Neuron (in vitro differentiated cells): ENCODE measurements at regions not wholly inside any gene's neighbourhood (a gene's known extent, or its start where the extent isn't known, plus 50 kb on each side); places are given as distances from the start of the nearest gene placed in this dataset.
A peak's percentile ranks its signal among the peaks of the same experiment; 100 is the strongest.

ENCODE experiments used
- H2AFZ ChIP-seq: one replicate; pipeline ENCODE4 v1.6.1; 2013; ENCODE audit warnings: low read depth, mild to moderate bottlenecking, inconsistent platforms, low read length, moderate library complexity
- H3K27me3 ChIP-seq: one replicate; pipeline ENCODE4 v1.6.1; 2013; ENCODE audit warnings: low read length; ENCODE audit not compliant: insufficient read depth
- H3K36me3 ChIP-seq: one replicate; pipeline ENCODE4 v1.6.1; 2013; ENCODE audit warnings: low read length; ENCODE audit not compliant: insufficient read depth
- H3K4me1 ChIP-seq: one replicate; pipeline ENCODE4 v1.6.1; 2013; ENCODE audit warnings: low read length; ENCODE audit not compliant: insufficient read depth
- H3K4me3 ChIP-seq: 2 replicates; pipeline ENCODE4 v1.5.1; 2013; ENCODE audit warnings: mild to moderate bottlenecking, low read length, moderate library complexity
- H3K9me3 ChIP-seq: one replicate; pipeline ENCODE4 v1.6.1; 2013; ENCODE audit warnings: low read length

- Histone ChIP-seq H3K4me3 (no peak overlapping the region), H3K4me1 (peaks cover 44% of the 10 kb centered on the region), H3K9me3 (no peaks in the 10 kb centered on the region)
Measured at GRCh38 chr10:83607959-83608745, 531.2 kb upstream of the GHITM start.

GRCh38 chr10:83612050-83612449, 527.3 kb upstream of the GHITM start:
- H3K4me1 ChIP-seq, result peaks cover 42% of the 10 kb centered on the region
- H3K36me3 ChIP-seq, result no peaks in the 10 kb centered on the region
- peak overlapping the region; percentile 5 for H2AFZ ChIP-seq
- no peak overlapping the region for H3K4me3 ChIP-seq
- H3K27me3 ChIP-seq, result no peaks in the 10 kb centered on the region
- H3K9me3 ChIP-seq, result no peaks in the 10 kb centered on the region

More at GRCh38 chr10:83607959-83608745, 531.2 kb upstream of the GHITM start:
- H3K27me3 ChIP-seq, result no peaks in the 10 kb centered on the region
- no peaks in the 10 kb centered on the region for H3K36me3 ChIP-seq
- H2AFZ ChIP-seq, result no peak overlapping the region

DNA sequence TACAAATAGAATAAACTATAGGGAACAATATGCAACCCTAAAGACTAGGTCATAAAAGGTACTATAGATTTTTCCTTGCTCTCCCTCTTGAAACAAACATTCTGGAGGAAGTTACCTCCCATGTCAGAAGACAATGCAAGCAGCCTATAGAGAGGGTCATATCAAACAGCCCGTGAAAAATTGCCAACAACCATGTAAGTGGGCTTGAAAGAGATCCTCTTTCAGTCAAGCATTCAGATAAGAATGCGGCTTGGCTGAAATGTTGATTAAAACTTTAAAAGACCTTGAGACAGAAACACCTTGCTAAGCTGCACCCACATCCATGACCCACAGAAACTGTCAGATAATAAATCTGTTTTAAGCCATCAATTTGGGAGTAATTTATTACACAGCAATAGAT, 526.6 kb upstream of the GHITM start:
- Histone ChIP-seq H2AFZ (no peak overlapping the region), H3K9me3 (no peaks in the 10 kb centered on the region), H3K27me3 (no peaks in the 10 kb centered on the region), H3K36me3 (no peaks in the 10 kb centered on the region), H3K4me1 (peaks cover 42% of the 10 kb centered on the region), H3K4me3 (no peak overlapping the region)

- Histone ChIP-seq H3K9me3 (no peaks in the 10 kb centered on the region), H3K4me1 (peaks cover 24% of the 10 kb centered on the region), H3K36me3 (no peaks in the 10 kb centered on the region), H3K4me3 (no peak overlapping the region), H2AFZ (no peak overlapping the region), H3K27me3 (no peaks in the 10 kb centered on the region)
Measured at GRCh38 chr10:83617172-83617571, 522.1 kb upstream of the GHITM start.

- Histone ChIP-seq H3K4me1 (peaks cover 16% of the 10 kb centered on the region), H3K36me3 (no peaks in the 10 kb centered on the region), H3K4me3 (no peak overlapping the region), H2AFZ (peak overlapping the region; percentile 63), H3K27me3 (no peaks in the 10 kb centered on the region), H3K9me3 (no peaks in the 10 kb centered on the region)
Measured at GRCh38 chr10:83617692-83618545, 521.4 kb upstream of the GHITM start.

- no peaks in the 10 kb centered on the region for H3K4me1 ChIP-seq
- H3K4me3 ChIP-seq, result no peak overlapping the region
- H2AFZ ChIP-seq, result no peak overlapping the region
- H3K27me3 ChIP-seq, result no peaks in the 10 kb centered on the region
- H3K36me3 ChIP-seq, result no peaks in the 10 kb centered on the region
- H3K9me3 ChIP-seq, result no peaks in the 10 kb centered on the region
Measured at GRCh38 chr10:83625831-83626360, 513.4 kb upstream of the GHITM start.

DNA sequence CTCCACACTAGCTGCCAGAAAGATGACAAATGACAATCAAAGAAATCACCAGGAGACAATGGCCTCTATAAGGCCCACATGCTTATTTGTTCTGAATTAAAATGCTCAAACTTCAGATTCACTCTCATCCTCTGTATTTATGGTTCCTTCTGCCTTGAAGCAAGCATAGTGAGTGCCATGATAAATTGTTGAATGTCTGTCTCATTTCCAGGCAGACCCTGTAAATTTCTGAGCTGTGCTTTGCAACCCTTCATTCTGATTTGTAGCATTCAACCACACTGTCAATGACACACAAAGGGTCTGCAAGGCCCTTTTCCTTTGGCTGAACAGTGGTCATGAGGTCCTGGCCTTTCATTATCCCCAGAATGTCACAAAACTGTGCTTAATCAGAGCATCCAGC, 506.6 kb upstream of the GHITM start:
- Histone ChIP-seq H2AFZ (no peak overlapping the region), H3K4me3 (no peak overlapping the region), H3K36me3 (no peaks in the 10 kb centered on the region), H3K27me3 (no peaks in the 10 kb centered on the region), H3K4me1 (peaks cover 20% of the 10 kb centered on the region), H3K9me3 (no peaks in the 10 kb centered on the region)

GRCh38 chr10:83633547-83633946, 505.8 kb upstream of the GHITM start:
- Histone ChIP-seq H3K4me1 (peaks cover 20% of the 10 kb centered on the region), H3K9me3 (no peaks in the 10 kb centered on the region), H3K4me3 (no peak overlapping the region), H3K36me3 (no peaks in the 10 kb centered on the region), H3K27me3 (no peaks in the 10 kb centered on the region), H2AFZ (no peak overlapping the region)

DNA sequence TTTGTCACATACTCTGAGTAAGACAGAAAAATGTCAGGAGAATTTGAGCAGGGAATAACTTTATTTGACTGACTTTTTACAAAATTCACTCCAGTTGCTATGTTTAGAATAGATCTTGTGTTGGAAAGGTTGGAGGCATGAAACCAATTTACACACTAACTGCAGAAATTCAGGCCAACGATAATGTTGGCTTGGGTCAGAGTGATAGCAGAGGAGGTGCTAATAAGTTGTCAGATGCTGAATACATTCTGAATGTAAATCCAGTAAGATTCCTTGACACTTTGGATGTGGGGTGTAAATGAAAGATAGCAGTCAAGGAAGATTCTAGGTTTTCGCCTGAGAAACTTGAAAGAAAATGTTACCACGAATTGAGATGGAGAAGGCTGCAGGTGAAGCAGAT, 502.5 kb upstream of the GHITM start:
- Histone ChIP-seq H2AFZ (no peak overlapping the region), H3K9me3 (no peaks in the 10 kb centered on the region), H3K27me3 (no peaks in the 10 kb centered on the region), H3K4me1 (peaks cover 17% of the 10 kb centered on the region), H3K36me3 (no peaks in the 10 kb centered on the region), H3K4me3 (no peak overlapping the region)

DNA sequence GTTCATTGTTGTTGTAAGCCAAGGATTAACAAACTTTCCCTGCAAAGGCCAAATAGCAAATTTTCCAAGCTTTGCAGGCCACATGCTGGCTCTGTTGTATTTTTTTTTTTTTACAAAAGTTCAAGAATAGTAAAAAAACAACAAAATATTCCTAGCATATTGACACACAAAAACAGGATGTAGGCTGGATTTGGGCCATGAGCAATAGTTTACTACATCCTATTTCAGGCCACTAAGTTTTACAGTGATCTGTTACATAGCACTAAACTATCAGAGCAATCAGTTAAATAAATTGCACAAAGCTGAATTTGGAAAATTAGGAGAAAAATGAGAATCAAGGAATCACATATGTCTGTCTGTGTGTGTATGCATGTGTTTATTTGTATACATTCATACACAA, 491.8 kb upstream of the GHITM start:
- H3K27me3 ChIP-seq, result no peaks in the 10 kb centered on the region
- no peak overlapping the region for H3K4me3 ChIP-seq
- H2AFZ ChIP-seq, result no peak overlapping the region
- no peaks in the 10 kb centered on the region for H3K36me3 ChIP-seq
- no peaks in the 10 kb centered on the region for H3K4me1 ChIP-seq
- H3K9me3 ChIP-seq, result no peaks in the 10 kb centered on the region

DNA sequence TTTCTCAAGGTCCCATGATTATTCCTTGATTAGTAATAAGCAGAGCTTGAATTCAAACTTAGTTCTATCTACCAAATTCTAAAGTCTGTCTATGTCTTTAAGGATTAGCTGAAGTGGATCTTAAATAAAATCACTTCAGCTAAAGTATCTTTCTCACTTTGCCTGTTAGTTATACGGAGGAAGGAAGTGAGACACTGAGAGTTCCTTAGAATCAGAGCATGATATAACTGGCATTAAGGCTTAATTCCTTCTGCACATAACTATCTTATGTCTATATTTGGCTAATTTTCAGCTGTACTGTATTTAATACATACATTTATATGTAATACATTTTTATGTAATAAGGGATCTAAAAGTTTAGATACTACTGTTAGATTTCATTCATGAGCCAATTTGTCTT, 491.1 kb upstream of the GHITM start:
- Histone ChIP-seq H3K27me3 (no peaks in the 10 kb centered on the region), H3K36me3 (no peaks in the 10 kb centered on the region), H3K4me1 (no peaks in the 10 kb centered on the region), H3K4me3 (no peak overlapping the region), H2AFZ (no peak overlapping the region), H3K9me3 (no peaks in the 10 kb centered on the region)

DNA sequence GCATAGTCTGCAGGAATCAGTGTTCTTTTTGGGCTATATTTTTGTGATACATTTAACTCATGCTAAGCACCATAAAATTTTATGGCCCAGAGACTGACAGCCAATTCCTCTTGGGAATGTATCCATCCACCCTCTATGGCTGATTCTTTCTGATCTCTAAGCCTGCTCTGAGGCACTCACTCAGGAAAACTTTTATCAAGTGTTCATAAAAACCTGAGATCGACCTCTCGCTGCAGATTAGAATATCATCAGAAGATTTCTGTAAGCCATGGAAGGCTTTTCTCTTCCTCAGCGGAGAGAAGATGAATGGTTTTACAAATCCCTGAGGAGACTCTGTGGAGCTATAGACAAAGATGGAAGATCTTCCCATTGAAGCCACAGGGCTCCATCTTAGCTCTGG, 489.8 kb upstream of the GHITM start:
- H3K4me1 ChIP-seq, result no peaks in the 10 kb centered on the region
- H3K9me3 ChIP-seq, result no peaks in the 10 kb centered on the region
- no peaks in the 10 kb centered on the region for H3K36me3 ChIP-seq
- no peak overlapping the region for H3K4me3 ChIP-seq
- H2AFZ ChIP-seq, result peak overlapping the region; percentile 13
- no peaks in the 10 kb centered on the region for H3K27me3 ChIP-seq

DNA sequence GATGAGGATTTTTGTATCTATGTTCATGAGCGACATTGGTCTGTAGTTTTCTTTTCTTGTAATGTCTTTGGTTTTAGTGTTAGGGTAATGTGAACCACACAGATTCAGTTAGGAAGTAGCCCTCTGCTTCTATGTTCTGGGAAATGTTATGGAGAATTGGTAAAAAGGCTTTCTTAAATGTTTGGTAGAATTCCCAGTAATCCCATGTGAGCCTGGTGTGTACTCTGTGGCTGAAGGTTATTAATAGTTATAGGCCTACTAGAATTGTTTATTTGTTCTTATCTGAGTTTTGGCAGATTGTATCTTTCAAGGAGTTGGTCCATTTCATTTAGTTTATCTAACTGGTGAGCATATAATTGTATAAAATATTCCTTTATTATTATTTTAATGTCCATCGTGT, 484.6 kb upstream of the GHITM start:
- Histone ChIP-seq H3K36me3 (no peaks in the 10 kb centered on the region), H3K9me3 (no peaks in the 10 kb centered on the region), H3K27me3 (no peaks in the 10 kb centered on the region), H2AFZ (no peak overlapping the region), H3K4me3 (no peak overlapping the region), H3K4me1 (no peaks in the 10 kb centered on the region)
